HEK293T (cell line): ENCODE measurements at regions not wholly inside any gene's neighbourhood (a gene's known extent, or its start where the extent isn't known, plus 50 kb on each side); places are given as distances from the start of the nearest gene placed in this dataset.

Experiments
- CTCF ChIA-PET: fragments of 350-600 bp; formaldehyde crosslinking; extraction: SDS; loops from one replicate; lab custom pipeline; 2021; ENCODE audit warnings: antibody characterized with exemption, inconsistent platforms; lab: Yijun Ruan, JAX
- POLR2A ChIA-PET: fragments of 350-600 bp; formaldehyde crosslinking; extraction: SDS; loops from one replicate; lab custom pipeline; 2020; ENCODE audit warnings: antibody characterized with exemption, inconsistent platforms; lab: Yijun Ruan, JAX
- DNase-seq: peaks from one replicate; pipeline ENCODE4 v3.0.0; 2012; ENCODE audit warnings: mixed read lengths; ENCODE audit errors: extremely low spot score
- ARNT ChIP-seq: fragments of 450-650 bp; IDR thresholded peaks from 2 replicates; pipeline ENCODE4 v1.6.1; 2017; ENCODE audit warnings: mild to moderate bottlenecking
- BHLHE40 ChIP-seq: fragments of 450-650 bp; IDR thresholded peaks from 2 replicates; pipeline ENCODE4 v1.6.1; 2016; ENCODE audit warnings: mild to moderate bottlenecking, moderate library complexity, borderline replicate concordance
- CTBP1 ChIP-seq: fragments of 450-650 bp; IDR thresholded peaks from 2 replicates; pipeline ENCODE4 v1.6.1; 2016; ENCODE audit warnings: borderline replicate concordance
- ELF4 ChIP-seq: fragments of 450-650 bp; IDR thresholded peaks from 2 replicates; pipeline ENCODE4 v1.6.1; 2017; ENCODE audit warnings: antibody characterized with exemption
- FOXA1 ChIP-seq: fragments of 450-650 bp; IDR thresholded peaks from 2 replicates; pipeline ENCODE4 v1.6.1; 2016; ENCODE audit warnings: mild to moderate bottlenecking
- FOXK2 ChIP-seq: fragments of 450-650 bp; IDR thresholded peaks from 2 replicates; pipeline ENCODE4 v1.6.1; 2016; ENCODE audit warnings: mild to moderate bottlenecking
- FOXM1 ChIP-seq: fragments of 450-650 bp; IDR thresholded peaks from 2 replicates; pipeline ENCODE4 v1.6.1; 2017; ENCODE audit warnings: mild to moderate bottlenecking, borderline replicate concordance
- HDGF ChIP-seq: fragments of 450-650 bp; IDR thresholded peaks from 2 replicates; pipeline ENCODE4 v1.6.1; 2017; ENCODE audit warnings: antibody characterized with exemption, borderline replicate concordance
- L3MBTL2 ChIP-seq: fragments of 450-650 bp; conservative IDR thresholded peaks from 2 replicates; pipeline ENCODE4 v1.6.1; 2016; ENCODE audit warnings: mild to moderate bottlenecking
- LEF1 ChIP-seq: fragments of 450-650 bp; IDR thresholded peaks from 2 replicates; pipeline ENCODE4 v1.6.1; 2017; ENCODE audit warnings: mild to moderate bottlenecking, borderline replicate concordance
- NFRKB ChIP-seq: fragments of 450-650 bp; IDR thresholded peaks from 2 replicates; pipeline ENCODE4 v1.6.1; 2016; ENCODE audit warnings: mild to moderate bottlenecking, moderate library complexity
- PKNOX1 ChIP-seq: fragments of 450-650 bp; IDR thresholded peaks from 2 replicates; pipeline ENCODE4 v1.6.1; 2016
- SP1 ChIP-seq: fragments of 450-650 bp; IDR thresholded peaks from 2 replicates; pipeline ENCODE4 v1.6.1; 2017
- SUZ12 ChIP-seq: fragments of 450-650 bp; IDR thresholded peaks from 2 replicates; pipeline ENCODE4 v1.6.1; 2016; ENCODE audit warnings: mild to moderate bottlenecking
- TARDBP ChIP-seq: fragments of 450-650 bp; IDR thresholded peaks from 2 replicates; pipeline ENCODE4 v1.6.1; 2016
- ZNF384 ChIP-seq: fragments of 450-650 bp; IDR thresholded peaks from 2 replicates; pipeline ENCODE4 v1.6.1; 2016

- ChIA-PET POLR2A (no interaction called here), CTCF (no interaction called here)
- no peak for TF ChIP-seq ARNT
- no peak for TF ChIP-seq FOXM1
- TF ChIP-seq FOXA1 = no peak
- DNase-seq = no peak
Measured at GRCh38 chr7:41149576-41149975, 553.3 kb downstream of the INHBA start.

- TF ChIP-seq FOXK2 (no peak), PKNOX1 (no peak), CTBP1 (no peak), BHLHE40 (no peak), TARDBP (no peak), FOXM1 (no peak)
- ChIA-PET CTCF (no interaction called here), POLR2A (no interaction called here)
- DNase-seq = no peak
Measured at GRCh38 chr7:41148521-41148951, 554.4 kb downstream of the INHBA start.

GRCh38 chr7:41147606-41148485 is 555.0 kb downstream of the INHBA start:
- TF ChIP-seq L3MBTL2 = no peak
- no peak for TF ChIP-seq LEF1
- TF ChIP-seq TARDBP = no peak
- no peak for TF ChIP-seq SUZ12
- TF ChIP-seq BHLHE40 = no peak
- TF ChIP-seq CTBP1 = no peak
- no peak for TF ChIP-seq ELF4
- DNase-seq = no peak
- CTCF ChIA-PET = no interaction called here
- POLR2A ChIA-PET = no interaction called here

GRCh38 chr7:41146429-41146828 is 556.5 kb downstream of the INHBA start:
- no peak for DNase-seq
- POLR2A ChIA-PET = no interaction called here
- TF ChIP-seq NFRKB (no peak), FOXA1 (no peak), FOXM1 (no peak), CTBP1 (no peak)
- CTCF ChIA-PET = no interaction called here

- ChIA-PET CTCF (no interaction called here), POLR2A (no interaction called here)
- TF ChIP-seq SP1 (no peak), FOXK2 (no peak), HDGF (no peak), FOXM1 (no peak), TARDBP (no peak), NFRKB (no peak), L3MBTL2 (no peak), SUZ12 (no peak), LEF1 (no peak), BHLHE40 (no peak)
- no peak for DNase-seq
Measured at GRCh38 chr7:41145656-41146055, 557.2 kb downstream of the INHBA start.

- TF ChIP-seq ELF4 = no peak
- TF ChIP-seq CTBP1 = no peak
- no peak for TF ChIP-seq SP1
- TF ChIP-seq NFRKB = no peak
- TF ChIP-seq LEF1 = no peak
- no peak for TF ChIP-seq ARNT
- no peak for TF ChIP-seq TARDBP
- TF ChIP-seq SUZ12 = no peak
- no peak for TF ChIP-seq FOXK2
- no peak for TF ChIP-seq BHLHE40
- ChIA-PET CTCF (no interaction called here), POLR2A (no interaction called here)
- no peak for DNase-seq
Measured at GRCh38 chr7:41142904-41143473, 559.9 kb downstream of the INHBA start.

GRCh38 chr7:41139789-41140188 is 563.1 kb downstream of the INHBA start:
- ChIA-PET POLR2A (no interaction called here), CTCF (no interaction called here)
- TF ChIP-seq LEF1 (no peak), FOXK2 (no peak), NFRKB (no peak), PKNOX1 (no peak), ELF4 (no peak), CTBP1 (no peak), HDGF (no peak), FOXA1 (no peak), L3MBTL2 (no peak), TARDBP (no peak)
- no peak for DNase-seq

- POLR2A ChIA-PET = no interaction called here
- CTCF ChIA-PET = no interaction called here
- DNase-seq = no peak
- TF ChIP-seq LEF1 (no peak), FOXA1 (no peak), SUZ12 (no peak), FOXM1 (no peak), TARDBP (no peak), ZNF384 (no peak), SP1 (no peak), NFRKB (no peak), FOXK2 (no peak), PKNOX1 (no peak), CTBP1 (no peak), BHLHE40 (no peak), L3MBTL2 (no peak), HDGF (no peak), ARNT (no peak), ELF4 (no peak)
Measured at GRCh38 chr7:41136551-41136950, 566.3 kb downstream of the INHBA start.
